Neural progenitor cell (in vitro differentiated cells): ENCODE measurements at regions not wholly inside any gene's neighbourhood (a gene's known extent, or its start where the extent isn't known, plus 50 kb on each side); places are given as distances from the start of the nearest gene placed in this dataset.

Experiments used
- CTCF ChIP-seq: fragments of 200-600 bp; sonication (generic); IDR thresholded peaks from 2 replicates; pipeline ENCODE4 v1.5.1; 2017; ENCODE audit warnings: antibody characterized with exemption, mild to moderate bottlenecking
- EZH2 ChIP-seq: fragments of 200-600 bp; sonication (generic); IDR thresholded peaks from 2 replicates; pipeline ENCODE4 v1.6.1; 2017; ENCODE audit warnings: antibody characterized with exemption, mild to moderate bottlenecking, moderate library complexity

GRCh38 chr2:66270247-66270646 is 164.7 kb upstream of the MEIS1 start:
- TF ChIP-seq CTCF, result no peak
- TF ChIP-seq EZH2, result no peak
